HL-60 (cell line): ENCODE measurements at regions not wholly inside any gene's neighbourhood (a gene's known extent, or its start where the extent isn't known, plus 50 kb on each side); places are given as distances from the start of the nearest gene placed in this dataset.

Experiments
- DNase-seq, 2 experiments: peaks; one replicate each; pipeline ENCODE4 v3.0.0-alpha.2; 2010 to 2020; ENCODE audit warnings: low read depth in 1 of 2, low spot score in 1 of 2
- H3K27ac ChIP-seq: fragments of 250-450 bp; sonication (Bioruptor Pico); replicated peaks from 2 replicates; pipeline ENCODE4 v1.5.1; 2020; ENCODE audit warnings: mild to moderate bottlenecking, moderate library complexity
- H3K27me3 ChIP-seq: fragments of 250-450 bp; sonication (Bioruptor Pico); 2 replicates; pipeline ENCODE4 v1.5.1; 2021; ENCODE audit warnings: mild to moderate bottlenecking, moderate library complexity; ENCODE audit not compliant: insufficient read depth, poor library complexity, severe bottlenecking
- H3K4me3 ChIP-seq: replicated peaks from 2 replicates; pipeline ENCODE4 v1.5.1; 2011; ENCODE audit warnings: mild to moderate bottlenecking, control low read depth, low read length; ENCODE audit not compliant: insufficient read depth
- CTCF ChIP-seq: IDR thresholded peaks from one replicate; pipeline ENCODE4 v1.5.1; 2011; ENCODE audit warnings: low read length, control low read depth, inconsistent platforms; ENCODE audit not compliant: insufficient read depth
- GABPA ChIP-seq: IDR thresholded peaks from 2 replicates; pipeline ENCODE4 v1.6.1; 2012; ENCODE audit warnings: low read depth
- POLR2AphosphoS5 ChIP-seq: IDR thresholded peaks from 2 replicates; pipeline ENCODE4 v1.6.1; 2012; ENCODE audit warnings: low read depth
- REST ChIP-seq: IDR thresholded peaks from 2 replicates; pipeline ENCODE4 v1.6.1; 2012; ENCODE audit warnings: low read depth; ENCODE audit not compliant: insufficient replicate concordance
- SPI1 ChIP-seq: IDR thresholded peaks from 2 replicates; pipeline ENCODE4 v1.6.1; 2012; ENCODE audit warnings: low read depth, mild to moderate bottlenecking, borderline replicate concordance

GRCh38 chr7:41207141-41207540, 495.7 kb downstream of the INHBA start:
- TF ChIP-seq REST (no peak), SPI1 (no peak), GABPA (no peak), POLR2AphosphoS5 (no peak), CTCF (no peak)
- Histone ChIP-seq H3K4me3 (no peak overlapping the region), H3K27me3 (no peaks in the 10 kb centered on the region), H3K27ac (no peak overlapping the region)
- DNase-seq, result no peak

- Histone ChIP-seq H3K4me3 (no peak overlapping the region), H3K27me3 (no peaks in the 10 kb centered on the region), H3K27ac (no peak overlapping the region)
- no peak for DNase-seq
- no peak for TF ChIP-seq CTCF
- no peak for TF ChIP-seq GABPA
- TF ChIP-seq REST, result no peak
- TF ChIP-seq POLR2AphosphoS5, result no peak
These were observed 496.6 kb downstream of the INHBA start for GRCh38 chr7:41206267-41206666.

DNA sequence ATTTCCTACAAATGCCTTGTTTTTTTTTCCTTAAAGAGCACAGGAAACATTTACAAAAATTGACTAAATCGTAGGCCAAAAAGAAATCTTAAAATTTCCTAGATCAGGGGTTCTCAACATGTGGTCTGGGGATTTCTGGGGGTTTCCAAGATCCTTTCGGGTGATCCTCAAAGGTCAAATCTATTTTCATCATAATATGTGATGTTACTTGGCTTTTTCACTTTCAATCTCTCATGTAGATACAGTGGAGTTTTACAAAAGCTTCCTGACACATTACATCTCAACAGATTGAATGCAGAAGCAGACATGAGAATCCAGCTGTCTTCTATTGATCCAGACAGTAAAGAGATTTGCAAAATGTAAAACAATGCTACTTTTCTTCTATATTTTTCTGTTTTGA, 497.3 kb downstream of the INHBA start:
- DNase-seq, result no peak
- no peaks in the 10 kb centered on the region for H3K27me3 ChIP-seq
- TF ChIP-seq REST, result no peak
- no peak for TF ChIP-seq CTCF
- no peak for TF ChIP-seq GABPA
- TF ChIP-seq POLR2AphosphoS5, result no peak
- no peak for TF ChIP-seq SPI1
- no peak overlapping the region for H3K4me3 ChIP-seq
- H3K27ac ChIP-seq, result no peak overlapping the region
